ENCODE measurements at regions not wholly inside any gene's neighbourhood (a gene's known extent, or its start where the extent isn't known, plus 50 kb on each side); places are given as distances from the start of the nearest gene placed in this dataset.

- H3K27ac Mint-ChIP-seq (ENCODE audit: unreplicated experiment) = no peak overlapping the region
- H3K4me3 Mint-ChIP-seq = no peak overlapping the region
- DNase-seq (ENCODE audit: low read depth, low spot score) = no peak
- peaks cover 21% of the 10 kb centered on the region for H3K36me3 Mint-ChIP-seq (ENCODE audit: low read depth)
- H3K9me3 Mint-ChIP-seq = peaks cover 22% of the 10 kb centered on the region
- TF ChIP-seq, protein P1, sequence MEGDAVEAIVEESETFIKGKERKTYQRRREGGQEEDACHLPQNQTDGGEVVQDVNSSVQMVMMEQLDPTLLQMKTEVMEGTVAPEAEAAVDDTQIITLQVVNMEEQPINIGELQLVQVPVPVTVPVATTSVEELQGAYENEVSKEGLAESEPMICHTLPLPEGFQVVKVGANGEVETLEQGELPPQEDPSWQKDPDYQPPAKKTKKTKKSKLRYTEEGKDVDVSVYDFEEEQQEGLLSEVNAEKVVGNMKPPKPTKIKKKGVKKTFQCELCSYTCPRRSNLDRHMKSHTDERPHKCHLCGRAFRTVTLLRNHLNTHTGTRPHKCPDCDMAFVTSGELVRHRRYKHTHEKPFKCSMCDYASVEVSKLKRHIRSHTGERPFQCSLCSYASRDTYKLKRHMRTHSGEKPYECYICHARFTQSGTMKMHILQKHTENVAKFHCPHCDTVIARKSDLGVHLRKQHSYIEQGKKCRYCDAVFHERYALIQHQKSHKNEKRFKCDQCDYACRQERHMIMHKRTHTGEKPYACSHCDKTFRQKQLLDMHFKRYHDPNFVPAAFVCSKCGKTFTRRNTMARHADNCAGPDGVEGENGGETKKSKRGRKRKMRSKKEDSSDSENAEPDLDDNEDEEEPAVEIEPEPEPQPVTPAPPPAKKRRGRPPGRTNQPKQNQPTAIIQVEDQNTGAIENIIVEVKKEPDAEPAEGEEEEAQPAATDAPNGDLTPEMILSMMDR (conservative IDR thresholded peaks at IDR 0.05) = no peak
- H3K4me1 Mint-ChIP-seq = no peaks in the 10 kb centered on the region
- H3K27me3 Mint-ChIP-seq (ENCODE audit: low read depth) = no peaks in the 10 kb centered on the region
Observed at GRCh38 chr6:140766999-140767398, 1365.7 kb upstream of the GJE1 start.

DNA sequence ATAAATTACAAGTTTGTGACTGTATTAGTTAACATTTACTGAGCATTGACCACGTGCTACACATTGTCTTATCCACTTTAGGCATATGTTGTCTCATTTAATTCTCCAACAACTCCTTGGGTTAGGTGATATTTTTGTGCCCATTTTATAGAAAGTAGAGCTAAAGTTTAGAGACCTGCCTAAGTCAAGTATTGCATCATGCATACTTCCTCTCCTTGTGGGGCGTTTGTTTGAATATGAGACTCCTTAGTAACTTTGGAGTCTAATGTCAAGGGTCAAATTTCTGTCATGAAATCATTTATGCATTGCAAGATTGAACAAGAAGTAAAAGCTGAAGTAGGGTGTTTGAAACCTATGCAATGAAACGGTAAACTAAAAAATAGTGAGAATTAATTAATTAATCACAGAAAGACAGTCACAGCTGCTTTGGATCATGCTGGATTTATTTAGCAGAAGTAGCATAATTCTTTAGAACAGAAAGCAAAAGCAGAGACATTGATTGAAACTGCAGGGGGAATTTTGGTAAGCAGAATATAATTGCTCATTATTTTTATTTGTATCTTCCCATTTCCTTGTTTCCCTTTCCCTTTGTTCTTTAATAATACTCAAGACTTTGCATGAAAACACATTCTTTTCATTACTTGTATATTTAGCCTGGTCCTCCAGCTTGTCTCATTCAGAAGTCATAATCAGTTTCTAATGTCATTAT is 1374.4 kb upstream of the GJE1 start:
- Mint-ChIP-seq H3K36me3 (ENCODE audit: low read depth) (peaks cover 3% of the 10 kb centered on the region), H3K4me1 (no peaks in the 10 kb centered on the region), H3K27me3 (ENCODE audit: low read depth) (no peaks in the 10 kb centered on the region), H3K27ac (ENCODE audit: unreplicated experiment) (no peak overlapping the region), H3K4me3 (no peak overlapping the region), H3K9me3 (peaks cover 4% of the 10 kb centered on the region)
- TF ChIP-seq, protein P1 (conservative IDR thresholded peaks at IDR 0.05) = no peak
- DNase-seq (ENCODE audit: low read depth, low spot score) = no peak

DNA sequence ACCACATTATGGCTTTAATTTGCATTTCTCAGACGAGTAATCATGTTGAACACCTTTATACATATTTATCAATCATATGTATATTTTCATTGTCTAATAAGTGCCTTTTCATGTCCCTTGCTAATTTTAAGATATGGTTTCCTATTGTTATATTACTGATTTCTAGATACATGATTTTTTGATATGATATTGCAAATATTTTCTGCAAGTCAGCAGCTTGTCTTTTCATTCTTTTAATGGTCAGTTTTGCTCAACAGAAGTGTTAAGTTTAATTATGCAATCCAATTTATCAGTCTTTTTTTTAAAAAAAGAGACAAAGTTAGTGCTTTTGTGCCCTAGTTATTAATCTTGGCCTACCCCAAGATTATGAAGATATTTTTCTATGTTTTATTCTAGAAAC is 1377.8 kb upstream of the CITED2 start:
- H3K4me1 Mint-ChIP-seq = no peaks in the 10 kb centered on the region
- no peaks in the 10 kb centered on the region for H3K27me3 Mint-ChIP-seq (ENCODE audit: low read depth)
- DNase-seq (ENCODE audit: low read depth, low spot score) = no peak
- TF ChIP-seq, protein P1 (conservative IDR thresholded peaks at IDR 0.05) = no peak
- H3K4me3 Mint-ChIP-seq = no peak overlapping the region
- H3K36me3 Mint-ChIP-seq (ENCODE audit: low read depth) = peaks cover 9% of the 10 kb centered on the region
- peaks cover 10% of the 10 kb centered on the region for H3K9me3 Mint-ChIP-seq
- H3K27ac Mint-ChIP-seq (ENCODE audit: unreplicated experiment) = no peak overlapping the region

GRCh38 chr6:140747114-140747513 is 1372.7 kb upstream of the CITED2 start:
- H3K36me3 Mint-ChIP-seq (ENCODE audit: low read depth) = peaks cover 18% of the 10 kb centered on the region
- peaks cover 16% of the 10 kb centered on the region for H3K9me3 Mint-ChIP-seq
- DNase-seq (ENCODE audit: low read depth, low spot score) = no peak
- no peak overlapping the region for H3K27ac Mint-ChIP-seq (ENCODE audit: unreplicated experiment)
- H3K27me3 Mint-ChIP-seq (ENCODE audit: low read depth) = no peaks in the 10 kb centered on the region
- H3K4me3 Mint-ChIP-seq = no peak overlapping the region
- H3K4me1 Mint-ChIP-seq = no peaks in the 10 kb centered on the region
- TF ChIP-seq, protein P1 (conservative IDR thresholded peaks at IDR 0.05) = no peak

DNA sequence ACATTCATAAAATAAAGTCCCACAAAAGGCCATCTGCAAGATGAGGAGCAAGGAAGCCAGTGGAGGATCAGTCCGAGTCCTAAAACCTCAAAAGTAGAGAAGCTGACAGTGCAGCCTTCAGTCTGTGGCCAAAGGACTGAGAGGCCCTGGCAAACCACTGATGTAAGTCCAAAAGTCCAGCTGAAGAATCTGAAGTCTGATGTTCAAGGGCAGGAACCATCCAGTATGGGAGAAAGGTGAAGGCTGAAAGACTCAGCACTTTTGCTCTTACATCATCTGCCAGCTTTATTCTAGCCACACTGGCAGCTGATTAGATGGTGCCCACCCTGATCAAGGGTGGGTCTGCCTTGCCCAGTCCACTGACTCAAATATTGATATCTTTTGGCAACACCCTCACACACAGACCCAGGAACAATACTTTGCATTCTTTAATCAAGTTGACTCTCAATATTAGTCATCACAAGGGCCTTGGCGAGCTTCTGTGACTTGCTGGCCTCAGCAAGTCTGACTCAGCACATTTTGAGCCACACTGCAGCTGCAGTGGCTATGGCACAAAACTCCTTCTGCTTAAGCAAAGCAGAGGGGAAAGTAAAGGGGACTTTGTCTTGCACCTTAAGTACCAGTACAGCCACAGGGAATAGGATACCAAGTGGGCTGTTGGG is 1370.3 kb upstream of the CITED2 start:
- Mint-ChIP-seq H3K27ac (ENCODE audit: unreplicated experiment) (no peak overlapping the region), H3K9me3 (peaks cover 11% of the 10 kb centered on the region), H3K4me1 (no peaks in the 10 kb centered on the region), H3K27me3 (ENCODE audit: low read depth) (no peaks in the 10 kb centered on the region), H3K36me3 (ENCODE audit: low read depth) (peaks cover 13% of the 10 kb centered on the region), H3K4me3 (no peak overlapping the region)
- TF ChIP-seq, protein P1 (conservative IDR thresholded peaks at IDR 0.05) = no peak
- DNase-seq (ENCODE audit: low read depth, low spot score) = no peak

Data from neural crest cell (in vitro differentiated cells).